ENCODE measurements at regions not wholly inside any gene's neighbourhood (a gene's known extent, or its start where the extent isn't known, plus 50 kb on each side); places are given as distances from the start of the nearest gene placed in this dataset.

GRCh38 chrX:45381366-45381765 lies 180.7 kb upstream of the DIPK2B start (continued):
- no peak for TF ChIP-seq NCOR1 (IDR thresholded peaks at IDR 0.05; ENCODE audit: borderline replicate concordance, low read length)

- H2AFZ ChIP-seq (ENCODE audit: low read length) = no peak overlapping the region
- no peak for FAIRE-seq
- CTCF ChIA-PET (ENCODE audit: low intra/inter-chr PET ratio, low total read pairs) = no interaction called here
- H3K27me3 ChIP-seq (ENCODE audit: control insufficient read depth in 1 of 2, insufficient read depth in 2 of 2, low read length in 2 of 2) = no peaks in the 10 kb centered on the region
- in situ Hi-C loops (cut with HindIII; ENCODE audit: extremely low pct_ligation_motif_present, low pct_unique_long_range_greater_than_20kb) = no loop called here
- no peak overlapping the region for H3K4me2 ChIP-seq (ENCODE audit: low read depth, low read length)
- no peaks in the 10 kb centered on the region for H3K79me2 ChIP-seq (ENCODE audit: insufficient read depth, low read length)
- H3K9ac ChIP-seq (ENCODE audit: insufficient read depth, low read depth, low read length) = no peak overlapping the region
- intact Hi-C loops (cut with micrococcal nuclease; ENCODE audit: unreplicated experiment) = no loop called here
- ATAC-seq = no peak
- H3K4me3 ChIP-seq (replicated peaks in 1 of 3; ENCODE audit: insufficient read depth in 1 of 3, low read depth in 2 of 3, low read length in 3 of 3) = no peak overlapping the region
- no TSS peak for BruUV-seq (replicated peaks)
- no peaks in the 10 kb centered on the region for H3K36me3 ChIP-seq (replicated peaks in 1 of 2; ENCODE audit: control insufficient read depth in 1 of 2, insufficient read depth in 2 of 2, low read length in 2 of 2)
- no peaks in the 10 kb centered on the region for H3K9me3 ChIP-seq (ENCODE audit: low read length)
- H3K27ac ChIP-seq (ENCODE audit: extremely low read length, insufficient read depth, low read length) = no peak overlapping the region
- H3K4me1 ChIP-seq (ENCODE audit: insufficient read depth, low read length) = no peaks in the 10 kb centered on the region
- H4K20me1 ChIP-seq (ENCODE audit: insufficient read depth, low read length) = no peaks in the 10 kb centered on the region
- POLR2A ChIA-PET = no interaction called here
- DNase-seq (ENCODE audit: low spot score) = no peak
- no peak for TF ChIP-seq AHDC1 (CRISPR knock-in tag; IDR thresholded peaks at IDR 0.05; ENCODE audit: borderline replicate concordance)
- no peak for TF ChIP-seq ZNF296 (CRISPR knock-in tag; conservative IDR thresholded peaks at IDR 0.05)
- no peak for TF ChIP-seq RXRA (CRISPR knock-in tag; IDR thresholded peaks at IDR 0.05)
- TF ChIP-seq ZNF607 (CRISPR knock-in tag; IDR thresholded peaks at IDR 0.05; ENCODE audit: borderline replicate concordance) = no peak
- no peak for TF ChIP-seq STAT5B (CRISPR knock-in tag; IDR thresholded peaks at IDR 0.05)
- TF ChIP-seq ZNF512 (CRISPR knock-in tag; IDR thresholded peaks at IDR 0.05) = no peak
- TF ChIP-seq ZNF101 (CRISPR knock-in tag; IDR thresholded peaks at IDR 0.05; ENCODE audit: borderline replicate concordance, low read depth) = no peak
- no peak for TF ChIP-seq DRAP1 (CRISPR knock-in tag; IDR thresholded peaks at IDR 0.05)
- TF ChIP-seq ZNF335 (CRISPR knock-in tag; IDR thresholded peaks at IDR 0.05) = no peak
- no peak for TF ChIP-seq ZNF530 (CRISPR knock-in tag; IDR thresholded peaks at IDR 0.05; ENCODE audit: low read depth)
Observed at GRCh38 chrX:45379236-45379635, 178.6 kb upstream of the DIPK2B start.
